ENCODE measurements at regions not wholly inside any gene's neighbourhood (a gene's known extent, or its start where the extent isn't known, plus 50 kb on each side); places are given as distances from the start of the nearest gene placed in this dataset.

GRCh38 chr10:36538953-36539586 is 586.3 kb upstream of the ANKRD30A start:
- Histone ChIP-seq H4K20me1 (replicated peaks; ENCODE audit: control insufficient read depth, extremely low read depth, insufficient read depth, low read length) (no peaks in the 10 kb centered on the region), H3K27ac (ENCODE audit: insufficient read depth, low read depth, low read length) (peak overlapping the region; percentile 63), H3K4me1 (ENCODE audit: control insufficient read depth, extremely low read depth, insufficient read depth, low read length) (peaks cover 30% of the 10 kb centered on the region), H2AFZ (ENCODE audit: low read depth, low read length) (no peak overlapping the region), H3K79me2 (ENCODE audit: control insufficient read depth, insufficient read depth, low read length) (no peaks in the 10 kb centered on the region), H3K36me3 (ENCODE audit: control insufficient read depth in 2 of 2, extremely low read depth in 1 of 2, insufficient read depth in 2 of 2, low read length in 2 of 2) (no peaks in the 10 kb centered on the region), H3K4me3 (replicated peaks in 1 of 3; ENCODE audit: insufficient read depth in 1 of 3, low read depth in 1 of 3, low read length in 3 of 3) (no peak overlapping the region), H3K9me1 (replicated peaks; ENCODE audit: control insufficient read depth, extremely low read depth, insufficient read depth, low read length) (no peaks in the 10 kb centered on the region), H3K27me3 (ENCODE audit: control insufficient read depth in 2 of 2, insufficient read depth in 2 of 2, low read length in 2 of 2) (no peaks in the 10 kb centered on the region), H3K4me2 (ENCODE audit: insufficient read depth, low read length) (peak overlapping the region; percentile 32), H3K9ac (replicated peaks; ENCODE audit: extremely low read depth, insufficient read depth, low read length) (no peak overlapping the region), H3K9me3 (replicated peaks; ENCODE audit: control insufficient read depth, insufficient read depth, low read length) (no peaks in the 10 kb centered on the region)
- BruUV-seq (replicated peaks), result no TSS peak
- dilution Hi-C loops (cut with MboI; ENCODE audit: extremely low pct_ligation_motif_present, low sequenced_read_pairs) (no loop called here), intact Hi-C loops (cut with micrococcal nuclease) (loop anchor here (1.0 to 2.0 kb wide), 5 partner anchors 34 to 897 kb away; partner anchors contain the start of gene FZD8)
- TF ChIP-seq FOS (IDR thresholded peaks at IDR 0.05; ENCODE audit: borderline replicate concordance, insufficient read depth, low read length) (peak; percentile 89), POLR2AphosphoS5 (IDR thresholded peaks at IDR 0.05; ENCODE audit: insufficient read depth, low read depth, low read length) (peak; percentile 78), JUN (IDR thresholded peaks at IDR 0.05; ENCODE audit: borderline replicate concordance, insufficient read depth, insufficient read length, low read depth) (peak; percentile 77), MYC (IDR thresholded peaks at IDR 0.05; ENCODE audit: low read depth, low read length) (peak; percentile 52), EZH2 (IDR thresholded peaks at IDR 0.05; ENCODE audit: borderline replicate concordance, low read depth, low read length, severe bottlenecking) (no peak), CTCF (IDR thresholded peaks at IDR 0.05; ENCODE audit: extremely low read depth in 1 of 2, insufficient read depth in 1 of 2, low read depth in 1 of 2, low read length in 2 of 2) (peak; percentile 14 to 16), GATA2 (IDR thresholded peaks at IDR 0.05; ENCODE audit: insufficient read depth, insufficient read length, low read depth, low read length) (peak; percentile 96), POLR2A (IDR thresholded peaks at IDR 0.05; ENCODE audit: low read depth, low read length) (peak; percentile 57), MAX (IDR thresholded peaks at IDR 0.05; ENCODE audit: insufficient read depth, insufficient read length) (peak; percentile 42)
- CTCF ChIA-PET, result interaction anchor here (0.7 to 1.3 kb wide), 3 partner anchors 49 to 925 kb away, joined by 3 to 4 read pairs (median 3); no protein-coding TSS in a partner anchor
- peak; percentile 100 for DNase-seq (ENCODE audit: low read depth, low spot score)
- POLR2A ChIA-PET, result interaction anchor here (0.7 kb wide), 1 partner anchor 366 kb away, joined by 3 read pairs; no protein-coding TSS in a partner anchor
- FAIRE-seq, result peak; percentile 96

All from endothelial cell of umbilical vein (primary cell).